GM18867 (cell line): ENCODE measurements at regions not wholly inside any gene's neighbourhood (a gene's known extent, or its start where the extent isn't known, plus 50 kb on each side); places are given as distances from the start of the nearest gene placed in this dataset.
"Not testable (repeated sequence)": the region's sequence is repeated elsewhere in the genome, so short reads cannot be mapped to it uniquely, and the experiment has no call there.

ENCODE experiments used
- ATAC-seq: cut with Tn5 transposase; IDR thresholded peaks from one replicate; pipeline ENCODE4 v1.9.1; 2021; ENCODE audit warnings: mild to moderate bottlenecking, moderate library complexity; ENCODE audit not compliant: unreplicated experiment

DNA sequence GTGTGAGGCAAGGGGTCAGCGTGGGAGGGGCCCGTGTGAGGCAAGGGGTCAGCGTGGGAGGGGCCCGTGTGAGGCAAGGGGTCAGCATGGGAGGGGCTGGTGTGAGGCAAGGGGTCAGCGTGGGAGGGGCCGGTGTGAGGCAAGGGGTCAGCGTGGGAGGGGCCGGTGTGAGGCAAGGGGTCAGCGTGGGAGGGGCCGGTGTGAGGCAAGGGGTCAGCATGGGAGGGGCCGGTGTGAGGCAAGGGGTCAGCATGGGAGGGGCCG lies 119.2 kb downstream of the SEPTIN14 start:
- not testable (repeated sequence) for ATAC-seq

DNA sequence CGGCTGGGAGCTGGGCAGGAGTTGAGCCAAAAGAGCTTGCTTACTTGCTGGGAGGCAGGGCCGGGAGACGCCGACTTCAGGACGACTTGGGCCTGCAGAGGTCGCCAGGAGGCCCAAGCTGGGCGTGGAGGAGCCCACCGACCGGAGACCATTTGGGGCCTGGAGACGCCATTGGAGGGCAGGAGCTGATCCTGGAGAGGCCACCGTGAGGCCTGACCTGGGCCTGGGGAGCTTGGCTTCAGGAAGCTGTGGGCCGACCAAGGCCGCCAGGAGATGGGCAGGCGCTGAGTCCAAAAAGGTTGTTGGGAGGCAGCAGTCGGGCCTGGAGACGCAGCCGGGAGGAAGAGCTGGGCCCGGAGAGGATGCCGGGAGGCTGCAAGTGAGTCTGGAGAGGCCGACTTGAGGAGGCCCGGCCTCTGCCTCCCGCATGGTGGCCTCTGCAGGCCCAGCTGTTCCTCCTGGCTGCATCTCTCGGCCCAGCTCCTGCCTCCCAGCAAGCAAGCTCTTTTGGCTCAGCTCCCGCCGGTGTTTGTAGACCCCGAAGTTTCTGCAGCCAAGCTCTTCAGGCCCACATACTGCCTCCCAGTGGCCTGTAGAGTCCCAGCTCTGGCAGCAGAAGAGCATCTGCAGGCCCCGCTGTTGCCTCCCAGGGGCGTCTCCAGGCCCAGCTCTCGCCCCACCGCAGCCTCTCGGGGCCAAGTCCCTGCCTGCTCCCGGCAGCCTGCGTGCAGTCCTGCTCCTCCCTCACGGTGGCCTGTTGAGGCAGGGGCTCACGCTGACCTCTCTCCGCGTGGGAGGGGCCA lies 119.7 kb downstream of the SEPTIN14 start:
- not testable (repeated sequence) for ATAC-seq

DNA sequence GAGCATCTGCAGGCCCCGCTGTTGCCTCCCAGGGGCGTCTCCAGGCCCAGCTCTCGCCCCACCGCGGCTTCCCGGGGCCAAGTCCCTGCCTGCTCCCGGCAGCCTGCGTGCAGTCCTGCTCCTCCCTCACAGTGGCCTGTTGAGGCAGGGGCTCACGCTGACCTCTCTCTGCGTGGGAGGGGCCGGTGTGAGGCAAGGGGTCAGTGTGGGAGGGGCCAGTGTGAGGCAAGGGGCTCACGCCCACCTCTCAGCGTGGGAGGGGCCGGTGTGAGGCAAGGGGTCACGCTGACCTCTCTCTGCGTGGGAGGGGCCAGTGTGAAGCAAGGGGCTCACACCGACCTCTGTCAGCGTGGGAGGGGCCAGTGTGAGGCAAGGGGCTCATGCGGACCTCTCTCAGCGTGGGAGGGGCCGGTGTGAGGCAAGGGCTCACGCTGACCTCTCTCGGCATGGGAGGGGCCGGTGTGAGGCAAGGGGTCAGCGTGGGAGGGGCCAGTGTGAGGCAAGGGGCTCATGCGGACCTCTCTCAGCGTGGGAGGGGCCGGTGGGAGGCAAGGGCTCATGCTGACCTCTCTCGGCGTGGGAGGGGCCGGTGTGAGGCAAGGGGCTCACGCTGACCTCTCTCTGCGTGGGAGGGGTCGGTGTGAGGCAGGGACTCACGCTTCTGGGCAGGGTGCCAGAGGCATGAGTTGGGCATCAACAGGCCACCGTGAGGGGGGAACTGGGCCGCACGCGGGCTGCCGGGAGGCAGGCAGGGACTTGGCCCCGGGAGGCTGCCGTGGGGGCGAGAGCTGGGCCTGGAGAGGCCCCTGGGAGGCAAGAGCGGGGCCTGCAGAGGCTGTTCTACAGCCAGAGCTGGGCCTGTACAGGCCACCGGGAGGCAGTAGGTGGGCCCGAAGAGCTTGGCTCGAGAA lies 120.6 kb downstream of the SEPTIN14 start:
- not testable (repeated sequence) for ATAC-seq

DNA sequence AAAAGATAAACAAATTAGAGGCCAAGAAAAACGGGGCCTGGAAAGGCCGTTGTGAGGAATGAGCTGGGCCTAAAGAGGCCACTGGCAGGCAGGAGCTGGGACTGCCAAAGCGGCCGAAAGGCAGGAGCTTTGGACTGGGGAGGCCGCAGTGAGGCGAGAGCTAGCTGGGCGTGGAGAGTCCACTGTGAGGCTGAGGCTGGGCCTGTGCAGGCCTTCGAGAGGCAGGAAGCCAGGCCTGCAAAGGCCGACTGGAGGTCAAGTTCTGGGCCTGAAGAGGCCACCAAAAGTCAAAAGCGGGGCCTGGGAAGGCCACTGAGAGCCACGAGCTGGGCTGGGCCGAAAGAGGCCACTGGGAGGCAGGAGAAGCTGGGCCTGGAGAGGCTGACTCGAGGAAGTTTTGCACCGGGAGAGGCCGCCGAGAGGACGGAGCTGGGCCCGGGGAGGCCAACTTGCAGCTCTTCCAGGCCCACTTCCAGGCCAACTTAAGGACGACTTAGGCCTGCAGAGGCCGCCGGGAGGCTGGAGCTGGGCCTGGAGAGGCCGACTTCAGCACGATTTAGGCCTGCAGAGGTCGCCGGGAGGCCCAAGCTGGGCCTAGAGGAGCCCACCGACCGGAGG lies 121.8 kb downstream of the SEPTIN14 start:
- not testable (repeated sequence) for ATAC-seq

DNA sequence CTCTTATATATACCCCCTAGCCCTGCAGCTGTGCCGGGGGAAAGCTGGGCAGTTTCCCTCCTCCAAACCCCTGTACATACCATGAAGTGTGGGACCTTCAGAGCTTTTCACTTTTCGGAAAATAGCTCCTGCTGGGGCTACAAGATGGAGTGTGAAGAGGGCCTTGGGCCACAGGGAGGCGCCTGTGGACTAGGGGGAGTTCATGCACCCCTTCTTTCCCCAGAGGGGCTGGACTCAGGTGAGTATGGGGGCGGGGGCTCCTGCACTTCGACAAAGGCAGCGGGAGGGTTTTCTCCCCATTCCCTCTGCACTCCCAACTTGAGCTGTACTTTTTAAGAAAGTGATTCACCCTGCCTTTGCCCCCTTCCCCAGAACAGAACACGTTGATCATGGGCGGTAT lies 122.5 kb downstream of the SEPTIN14 start:
- ATAC-seq = not testable (repeated sequence)

DNA sequence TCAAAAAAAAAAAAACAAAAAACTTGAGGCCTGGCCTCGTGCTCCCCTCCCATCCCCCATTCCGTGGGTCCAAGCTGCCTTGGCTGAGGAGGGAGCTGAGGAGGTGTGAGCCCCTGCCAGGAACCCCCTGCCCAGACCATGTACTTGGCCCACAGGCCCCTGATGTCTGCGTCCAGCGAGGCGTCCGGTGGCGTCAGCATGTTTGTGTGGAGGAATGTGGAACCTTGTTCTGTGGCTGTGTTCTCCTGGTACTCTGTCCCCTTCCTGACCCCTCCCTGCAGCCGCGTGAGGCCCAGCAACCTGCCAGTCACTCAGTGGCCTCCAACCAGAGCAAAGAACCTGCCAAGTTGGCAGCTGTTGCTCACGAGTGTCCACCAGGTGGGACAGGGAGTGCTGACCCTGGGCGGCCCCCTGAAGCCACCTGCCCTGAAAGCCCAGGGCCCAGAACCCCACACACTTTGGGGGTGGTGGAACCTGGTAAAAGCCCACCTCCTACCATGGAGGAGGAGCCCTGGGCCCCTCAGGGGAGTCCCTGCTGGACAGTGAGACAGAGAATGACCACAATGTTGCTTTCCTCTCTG lies 125.8 kb downstream of the SEPTIN14 start:
- ATAC-seq = not testable (repeated sequence)

DNA sequence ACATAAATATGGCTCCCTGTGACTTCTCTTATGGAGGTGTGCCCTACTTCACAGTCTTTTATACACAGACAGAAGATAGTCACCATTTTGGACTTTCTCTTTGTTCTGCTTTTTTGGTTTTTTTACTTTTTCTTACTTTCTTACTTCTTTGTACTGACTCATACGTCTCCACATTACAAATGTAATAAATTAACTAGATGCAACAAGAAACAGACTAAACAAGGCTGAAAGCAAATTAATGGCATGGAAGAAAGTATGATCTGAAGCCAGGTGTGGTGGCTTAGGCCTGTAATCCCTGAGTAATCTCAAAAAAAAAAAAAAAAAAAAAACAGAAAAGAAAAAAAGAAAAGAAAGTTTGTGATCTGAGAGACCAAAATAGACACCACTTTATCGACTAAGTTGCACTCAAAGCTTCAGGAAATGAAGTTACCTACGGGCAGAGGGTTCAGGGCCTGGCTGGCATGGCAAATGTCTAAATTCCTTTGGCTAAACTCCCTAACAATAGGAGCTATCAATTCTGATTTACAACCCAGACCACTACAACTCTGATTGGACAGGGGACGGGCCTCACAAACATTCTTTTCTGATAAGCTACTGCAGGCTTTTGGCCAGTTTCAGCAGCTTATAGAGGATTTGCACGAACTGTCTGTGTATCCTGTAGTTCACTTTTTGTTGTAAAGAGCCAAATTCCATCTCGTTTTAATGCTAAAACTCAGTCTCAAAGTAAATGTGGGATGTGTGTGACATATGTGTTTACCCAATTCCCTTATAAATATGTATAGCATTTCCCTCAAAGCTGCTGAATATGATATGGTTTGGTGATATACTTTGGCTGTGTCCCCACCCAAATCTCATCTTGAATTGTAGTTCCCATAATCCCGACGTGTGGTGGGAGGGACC lies 129.1 kb downstream of the SEPTIN14 start:
- no peak for ATAC-seq

DNA sequence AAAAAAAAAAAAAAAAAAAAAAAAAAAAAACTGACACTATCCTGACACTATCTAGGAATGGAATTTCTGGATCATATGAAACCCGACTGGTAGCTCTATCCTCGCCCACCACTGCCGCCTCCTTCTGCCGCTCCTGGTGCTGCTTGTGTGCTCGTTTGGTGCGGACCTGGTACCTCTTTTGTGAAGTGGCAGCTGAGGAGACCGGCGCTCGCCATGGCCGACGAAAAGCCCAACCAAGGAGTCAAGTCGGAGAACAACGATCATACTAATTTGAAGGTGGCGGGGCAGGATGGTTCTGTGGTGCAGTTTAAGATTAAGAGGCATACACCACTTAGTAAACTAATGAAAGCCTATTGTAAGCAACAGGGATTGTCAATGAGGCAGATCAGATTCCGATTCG lies 130.6 kb downstream of the SEPTIN14 start:
- no peak for ATAC-seq

DNA sequence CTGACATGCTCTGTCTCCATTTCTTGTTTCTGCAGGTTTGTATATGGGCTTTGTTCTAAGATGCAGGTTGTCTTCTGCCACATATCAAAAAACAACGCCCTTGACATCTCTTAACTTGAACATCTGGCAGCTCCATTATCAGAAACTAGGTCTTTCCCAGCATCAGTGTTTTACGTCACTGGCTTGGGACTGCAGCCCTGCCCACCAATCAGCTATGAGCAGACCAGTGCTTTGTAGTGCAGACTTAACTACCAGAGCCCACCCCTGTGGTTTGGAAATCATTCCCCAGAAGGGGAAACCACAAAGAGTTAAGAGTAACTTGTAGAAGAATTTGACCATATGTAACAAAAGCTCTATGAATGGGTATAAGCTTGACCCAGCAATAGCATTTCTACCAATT lies 132.4 kb downstream of the SEPTIN14 start:
- ATAC-seq = no peak

DNA sequence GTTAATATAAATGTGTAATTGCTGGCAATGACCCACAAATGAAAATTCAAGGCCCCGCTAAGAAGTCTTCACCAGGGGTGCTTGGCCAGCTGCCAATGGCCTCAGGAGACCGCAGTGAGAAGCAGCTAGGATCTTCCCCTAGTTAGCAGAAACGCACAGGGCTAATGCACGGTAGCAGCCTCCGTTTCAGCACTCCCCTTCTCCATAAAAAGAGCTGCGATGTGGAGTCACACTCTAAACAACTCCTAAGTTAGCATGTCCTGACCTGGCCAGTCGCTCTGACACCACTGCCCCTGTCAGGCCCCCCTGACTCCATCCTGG lies 139.0 kb downstream of the SEPTIN14 start:
- no peak for ATAC-seq

DNA sequence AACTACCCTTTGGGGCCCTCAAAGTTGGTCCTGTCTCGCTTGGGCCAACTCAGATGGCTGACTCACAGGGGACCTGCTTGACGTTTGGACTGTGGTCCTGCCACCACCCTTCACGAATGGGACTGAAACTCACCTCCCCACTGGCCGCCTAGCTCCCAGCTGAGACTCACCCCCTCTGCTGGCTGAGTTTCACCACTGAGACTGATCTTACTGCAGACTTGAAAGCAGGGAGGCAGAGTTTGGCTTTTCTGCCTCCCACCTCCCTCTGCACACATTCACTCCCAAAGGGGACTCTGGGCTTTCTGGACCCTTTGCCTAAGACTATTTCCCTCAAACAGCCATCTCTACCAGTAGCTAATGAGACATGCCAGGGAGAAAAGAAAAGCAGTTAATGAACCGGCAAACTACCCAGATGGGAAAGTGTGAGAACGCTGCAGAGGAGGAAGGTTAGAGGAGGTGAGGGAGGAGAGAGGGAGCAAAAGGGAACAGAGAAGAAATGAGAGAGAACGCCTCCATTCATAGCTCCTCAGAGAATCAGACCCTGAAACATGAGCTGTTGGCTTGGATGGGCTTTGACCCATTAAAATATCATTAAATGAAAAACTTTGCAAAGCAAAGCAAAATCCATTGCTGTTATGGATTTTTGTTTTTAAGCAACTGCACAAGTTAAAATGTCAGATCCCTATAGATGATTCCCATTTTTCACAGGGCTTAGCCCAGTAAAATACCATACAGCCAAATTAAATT lies 139.5 kb downstream of the SEPTIN14 start:
- ATAC-seq = peak; percentile 99

DNA sequence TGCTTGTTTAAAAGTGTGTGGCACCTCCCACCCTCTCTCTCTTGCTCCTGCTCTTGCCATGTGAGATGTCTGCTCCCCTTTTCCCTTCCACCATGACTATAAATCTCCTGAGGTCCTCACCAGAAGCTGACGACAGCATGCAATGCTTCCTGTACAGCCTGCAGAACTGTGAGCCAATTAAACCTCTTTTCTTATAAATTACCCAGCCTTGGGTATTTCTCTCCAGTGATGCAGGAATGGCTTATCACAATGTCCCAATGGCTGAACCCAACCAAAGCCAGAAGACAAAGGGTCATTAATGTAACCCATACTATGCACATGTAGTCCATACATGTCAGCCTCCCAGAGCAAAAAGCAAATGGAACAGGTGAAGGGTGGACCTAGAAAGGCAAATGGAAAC lies 141.5 kb downstream of the SEPTIN14 start:
- not testable (repeated sequence) for ATAC-seq

DNA sequence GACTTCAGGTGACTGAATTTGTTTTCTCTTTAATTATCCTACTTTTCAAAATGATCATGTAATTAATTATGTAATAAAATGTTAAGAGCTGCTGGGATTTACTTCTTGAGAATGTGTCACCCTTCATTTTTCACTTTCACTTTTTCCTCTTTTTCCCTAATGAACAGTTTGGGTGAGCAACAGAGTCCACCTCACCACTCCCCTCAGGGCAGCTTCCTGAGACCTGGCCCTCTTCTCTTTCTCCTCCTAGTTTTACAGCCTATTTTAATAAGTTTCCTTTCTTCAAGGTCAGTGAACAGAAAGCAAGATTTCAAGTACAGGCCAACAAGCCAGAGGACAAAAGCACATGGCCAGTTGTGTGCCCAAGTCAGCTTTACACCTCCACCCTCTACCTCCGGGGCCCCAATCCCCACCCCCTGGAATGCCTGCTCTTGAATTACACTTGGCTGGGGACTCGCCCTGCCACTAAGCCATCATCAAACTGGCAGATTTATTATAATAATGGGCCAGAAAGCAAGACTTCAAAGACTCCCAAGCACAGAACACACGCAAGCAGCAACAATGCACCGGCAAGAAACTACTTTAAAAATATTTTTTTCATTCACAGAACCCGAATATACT lies 143.1 kb upstream of the VOPP1 start:
- not testable (repeated sequence) for ATAC-seq

DNA sequence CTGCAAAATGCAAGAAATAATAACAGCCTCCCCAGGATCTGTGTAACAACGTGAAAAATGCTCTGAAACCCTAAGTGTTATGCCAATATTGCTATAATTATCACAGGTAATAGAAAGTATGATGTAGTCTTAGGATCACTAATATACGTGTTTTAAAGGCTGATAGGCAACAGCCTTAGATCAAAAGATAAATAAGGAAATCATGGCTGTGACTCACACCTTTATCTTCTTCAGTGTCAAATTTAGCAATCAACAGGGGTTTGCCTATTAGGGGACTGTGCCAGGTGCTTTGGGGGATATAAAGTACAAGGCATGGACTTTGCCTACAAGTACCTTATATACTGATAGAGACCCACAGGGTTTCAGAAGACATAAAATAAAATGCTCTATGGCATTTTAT lies 142.1 kb upstream of the VOPP1 start:
- ATAC-seq = not testable (repeated sequence)

DNA sequence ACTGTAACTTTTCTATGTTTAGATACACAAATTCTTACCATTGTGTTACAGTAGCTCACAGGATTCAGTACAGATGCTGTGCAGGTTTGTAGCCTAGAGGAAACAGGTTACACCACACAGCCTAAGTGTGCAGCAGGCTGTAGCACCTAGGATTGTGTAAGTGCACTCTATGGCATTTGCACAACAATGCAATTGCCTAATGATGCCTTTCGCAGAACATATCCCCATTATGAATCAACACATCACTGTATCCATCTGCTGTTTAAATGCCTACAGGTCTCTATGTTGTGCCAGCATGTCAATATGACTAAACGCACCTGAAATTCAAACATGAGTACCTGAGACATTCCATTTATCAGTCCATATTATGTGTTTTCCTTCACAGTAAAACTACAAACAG lies 138.0 kb upstream of the VOPP1 start:
- ATAC-seq = not testable (repeated sequence)

DNA sequence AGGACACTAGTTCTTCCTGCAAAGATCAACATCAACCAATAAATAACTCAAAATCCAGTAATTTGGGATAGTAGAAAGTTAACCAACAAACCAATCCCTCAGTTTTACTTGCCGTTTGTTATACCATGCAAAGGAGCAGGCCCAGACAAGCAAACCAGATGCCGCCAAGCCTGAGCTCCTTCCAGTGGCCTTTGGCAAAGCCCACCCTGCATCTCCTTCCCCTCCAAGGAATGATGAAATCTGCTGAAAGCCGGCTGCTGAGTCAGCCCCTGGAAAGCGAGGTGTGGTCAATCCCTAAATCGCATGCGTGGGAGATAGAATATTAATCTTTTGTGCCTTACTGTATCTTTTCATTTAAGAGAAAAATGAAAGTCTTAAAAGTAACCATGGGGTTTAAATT lies 135.7 kb upstream of the VOPP1 start:
- ATAC-seq = not testable (repeated sequence)

DNA sequence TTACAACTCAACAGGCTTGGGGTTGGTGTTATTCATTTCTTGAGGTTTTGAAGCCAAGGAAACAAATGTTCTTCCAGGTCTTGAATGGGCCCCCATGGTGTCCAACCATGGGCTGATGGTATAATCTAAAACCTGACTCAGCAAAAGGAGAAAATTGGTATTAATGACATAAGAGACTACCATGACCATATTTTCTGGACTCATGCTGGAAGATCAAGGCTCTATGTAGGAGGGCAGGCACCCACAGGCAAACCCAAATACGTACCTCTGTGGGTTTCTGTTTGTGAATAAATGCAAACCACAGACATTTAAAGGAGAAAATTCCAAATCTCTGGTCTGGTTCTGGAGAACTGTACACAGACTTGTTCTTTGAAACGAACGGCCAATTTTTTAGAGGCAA lies 135.1 kb upstream of the VOPP1 start:
- ATAC-seq = not testable (repeated sequence)

DNA sequence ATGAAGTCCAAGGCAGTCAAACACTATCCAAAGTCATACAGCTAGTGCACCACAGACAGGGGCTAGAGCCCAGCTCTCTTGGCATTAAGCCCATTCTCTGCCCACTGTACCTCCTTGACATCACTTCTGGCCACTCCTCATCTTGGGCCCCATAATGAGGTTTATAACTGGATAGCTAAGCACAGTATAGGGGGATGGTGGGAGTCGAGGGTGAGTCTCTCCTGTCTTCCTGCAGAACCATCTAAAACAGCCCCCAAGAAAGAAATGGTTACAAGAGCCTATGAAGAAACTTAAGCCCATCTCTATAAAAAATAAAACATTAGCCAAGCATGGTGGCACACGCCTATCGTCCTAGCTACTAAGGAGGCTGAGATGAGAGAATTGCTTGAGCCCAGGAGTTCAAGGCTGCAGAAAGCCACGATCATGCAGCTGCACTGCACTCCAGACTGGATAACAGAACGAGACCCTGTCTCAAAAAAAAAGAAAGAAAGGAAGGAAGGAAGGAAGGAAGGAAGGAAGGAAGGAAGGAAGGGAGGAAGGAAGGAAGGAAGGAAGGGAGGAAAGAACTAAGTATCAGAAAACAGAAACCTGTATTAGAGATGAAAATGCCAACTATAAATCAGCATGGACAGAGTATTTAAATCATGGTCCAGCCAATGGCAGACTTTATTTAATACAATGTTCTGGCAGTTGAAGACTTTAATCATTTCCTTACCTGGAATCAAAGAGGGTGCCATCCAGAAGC lies 134.3 kb upstream of the VOPP1 start:
- not testable (repeated sequence) for ATAC-seq
